Hepatocyte (in vitro differentiated cells): ENCODE measurements at regions not wholly inside any gene's neighbourhood (a gene's known extent, or its start where the extent isn't known, plus 50 kb on each side); places are given as distances from the start of the nearest gene placed in this dataset.
"Not testable (repeated sequence)": the region's sequence is repeated elsewhere in the genome, so short reads cannot be mapped to it uniquely, and the experiment has no call there.

Experiments
- DNase-seq: peaks from one replicate; pipeline ENCODE4 v3.0.0-alpha.2; 2016; ENCODE audit warnings: low spot score
- H2AFZ ChIP-seq: fragments of 200-600 bp; sonication (generic); 2 replicates; pipeline ENCODE4 v1.6.0; 2016; ENCODE audit warnings: antibody characterized with exemption, mild to moderate bottlenecking
- H3K27ac ChIP-seq: fragments of 200-600 bp; sonication (generic); 2 replicates; pipeline ENCODE4 v1.5.1; 2016; ENCODE audit warnings: mild to moderate bottlenecking
- H3K27me3 ChIP-seq: fragments of 200-600 bp; sonication (generic); 2 replicates; pipeline ENCODE4 v1.6.1; 2016
- H3K36me3 ChIP-seq: fragments of 200-600 bp; sonication (generic); replicated peaks from 2 replicates; pipeline ENCODE4 v1.5.1; 2016; ENCODE audit warnings: low read depth; ENCODE audit not compliant: insufficient read depth
- H3K4me1 ChIP-seq: fragments of 200-600 bp; sonication (generic); 2 replicates; pipeline ENCODE4 v1.5.1; 2016; ENCODE audit warnings: mild to moderate bottlenecking, moderate library complexity; ENCODE audit not compliant: insufficient read depth
- H3K4me2 ChIP-seq: fragments of 200-600 bp; sonication (generic); 2 replicates; pipeline ENCODE4 v1.6.0; 2016
- H3K4me3 ChIP-seq: fragments of 200-600 bp; sonication (generic); 2 replicates; pipeline ENCODE4 v1.5.1; 2016; ENCODE audit warnings: mild to moderate bottlenecking
- H3K79me2 ChIP-seq: fragments of 200-600 bp; sonication (generic); 2 replicates; pipeline ENCODE4 v1.6.0; 2017; ENCODE audit warnings: mild to moderate bottlenecking
- H3K9me2 ChIP-seq: fragments of 200-600 bp; sonication (generic); replicated peaks from 2 replicates; pipeline ENCODE4 v1.6.0; 2017; ENCODE audit warnings: mild to moderate bottlenecking; ENCODE audit not compliant: insufficient read depth
- H3K9me3 ChIP-seq: fragments of 200-600 bp; sonication (generic); 2 replicates; pipeline ENCODE4 v1.5.1; 2016; ENCODE audit warnings: low read depth, mild to moderate bottlenecking
- H4K20me1 ChIP-seq: fragments of 200-600 bp; sonication (generic); 2 replicates; pipeline ENCODE4 v1.6.0; 2016; ENCODE audit warnings: mild to moderate bottlenecking; ENCODE audit not compliant: insufficient read depth, poor library complexity, severe bottlenecking
- EZH2 ChIP-seq: fragments of 200-600 bp; sonication (generic); IDR thresholded peaks from 2 replicates; pipeline ENCODE4 v1.6.1; 2016; ENCODE audit warnings: antibody characterized with exemption, mild to moderate bottlenecking, borderline replicate concordance
- EZH2phosphoT487 ChIP-seq: fragments of 200-600 bp; sonication (generic); IDR thresholded peaks from one replicate; pipeline ENCODE4 v1.6.1; 2018; ENCODE audit warnings: antibody characterized with exemption, mild to moderate bottlenecking, low read depth, moderate library complexity; ENCODE audit not compliant: unreplicated experiment, severe bottlenecking
- WGBS: methylation state at CpG from one replicate; pipeline ENCODE4 v1.1.6; 2016; ENCODE audit warnings: low lambda C conversion rate; ENCODE audit errors: missing lambda C conversion rate; 5-methylcytosine and 5-hydroxymethylcytosine counted together
- TF ChIP-seq, protein P1 (sequence below): fragments of 200-600 bp; sonication (generic); IDR thresholded peaks from 2 replicates; pipeline ENCODE4 v1.5.1; 2016; ENCODE audit warnings: antibody characterized with exemption, mild to moderate bottlenecking; ENCODE audit not compliant: poor library complexity

DNA sequence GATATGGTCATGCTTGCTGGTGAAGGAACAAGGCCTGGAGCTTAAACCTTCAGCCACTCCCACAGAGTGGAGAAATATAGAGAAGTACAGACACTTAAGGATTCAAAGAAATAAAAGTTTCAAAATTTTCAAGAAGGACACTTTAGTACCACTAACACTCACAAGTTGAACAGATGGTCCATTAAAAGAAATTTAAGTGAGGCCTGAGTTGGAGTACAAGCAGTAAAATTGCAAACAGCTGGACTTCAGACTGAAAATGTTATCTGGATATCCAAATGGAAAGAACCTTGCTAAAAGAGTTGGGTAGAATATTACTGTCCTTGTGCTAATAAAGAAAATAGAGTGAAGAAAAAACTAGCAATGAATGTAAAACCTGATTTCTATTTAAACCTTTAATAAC, 397.1 kb upstream of the KCNMB2 start:
- H3K9me3 ChIP-seq: no peaks in the 10 kb centered on the region
- H3K27me3 ChIP-seq: no peaks in the 10 kb centered on the region
- H4K20me1 ChIP-seq: no peaks in the 10 kb centered on the region
- no peak for DNase-seq
- H3K36me3 ChIP-seq: no peaks in the 10 kb centered on the region
- H3K4me2 ChIP-seq: no peak overlapping the region
- no peak overlapping the region for H3K27ac ChIP-seq
- H3K9me2 ChIP-seq: no peaks in the 10 kb centered on the region
- no peaks in the 10 kb centered on the region for H3K4me1 ChIP-seq
- no peak overlapping the region for H3K4me3 ChIP-seq
- H2AFZ ChIP-seq: no peak overlapping the region
- TF ChIP-seq EZH2: no peak
- no peaks in the 10 kb centered on the region for H3K79me2 ChIP-seq

DNA sequence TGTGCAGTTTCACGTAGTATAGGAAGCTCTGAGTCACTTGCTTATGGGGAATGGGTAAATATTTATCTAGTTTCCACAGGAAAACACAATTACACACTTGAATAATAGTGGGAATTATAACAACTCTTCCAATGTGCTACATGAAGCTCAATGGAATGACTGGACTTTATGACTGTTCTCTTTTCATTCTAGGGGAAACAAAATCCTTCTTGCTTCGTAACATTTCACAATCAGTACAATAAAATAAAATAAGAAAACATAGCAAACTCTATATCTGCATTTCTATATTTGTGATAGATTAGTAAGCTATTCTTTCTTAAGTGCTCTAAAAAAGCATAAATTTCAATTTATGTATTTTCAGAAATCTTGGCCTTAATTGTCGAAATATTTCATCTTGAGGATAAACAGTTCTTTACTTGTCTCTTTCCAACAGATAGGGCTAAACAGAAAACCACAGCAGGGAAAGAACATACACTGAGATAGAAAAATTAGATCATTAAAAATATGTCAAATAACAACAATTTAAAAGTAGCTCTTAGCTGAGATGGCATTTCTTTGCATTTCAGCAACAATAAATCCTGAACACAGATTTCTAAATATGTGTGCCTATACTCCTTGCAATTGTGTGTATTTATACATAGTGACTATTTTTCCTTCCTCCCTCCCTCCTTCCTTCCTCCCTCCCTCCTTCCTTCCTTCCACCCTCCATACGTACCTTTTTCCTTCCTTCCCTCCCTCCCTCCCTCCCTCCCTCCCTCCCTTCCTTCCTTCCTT, 395.5 kb upstream of the KCNMB2 start:
- WGBS: 68% methylated on average over 3 of the region's 4 CpGs
- H2AFZ ChIP-seq: no peak overlapping the region
- DNase-seq: no peak
- peak overlapping the region; percentile 60 for H3K27ac ChIP-seq
- H3K36me3 ChIP-seq: no peaks in the 10 kb centered on the region
- no peaks in the 10 kb centered on the region for H3K27me3 ChIP-seq
- no peak overlapping the region for H3K4me3 ChIP-seq
- H3K79me2 ChIP-seq: no peaks in the 10 kb centered on the region
- no peaks in the 10 kb centered on the region for H3K4me1 ChIP-seq
- TF ChIP-seq EZH2: no peak
- no peak for TF ChIP-seq EZH2phosphoT487
- TF ChIP-seq, protein P1, sequence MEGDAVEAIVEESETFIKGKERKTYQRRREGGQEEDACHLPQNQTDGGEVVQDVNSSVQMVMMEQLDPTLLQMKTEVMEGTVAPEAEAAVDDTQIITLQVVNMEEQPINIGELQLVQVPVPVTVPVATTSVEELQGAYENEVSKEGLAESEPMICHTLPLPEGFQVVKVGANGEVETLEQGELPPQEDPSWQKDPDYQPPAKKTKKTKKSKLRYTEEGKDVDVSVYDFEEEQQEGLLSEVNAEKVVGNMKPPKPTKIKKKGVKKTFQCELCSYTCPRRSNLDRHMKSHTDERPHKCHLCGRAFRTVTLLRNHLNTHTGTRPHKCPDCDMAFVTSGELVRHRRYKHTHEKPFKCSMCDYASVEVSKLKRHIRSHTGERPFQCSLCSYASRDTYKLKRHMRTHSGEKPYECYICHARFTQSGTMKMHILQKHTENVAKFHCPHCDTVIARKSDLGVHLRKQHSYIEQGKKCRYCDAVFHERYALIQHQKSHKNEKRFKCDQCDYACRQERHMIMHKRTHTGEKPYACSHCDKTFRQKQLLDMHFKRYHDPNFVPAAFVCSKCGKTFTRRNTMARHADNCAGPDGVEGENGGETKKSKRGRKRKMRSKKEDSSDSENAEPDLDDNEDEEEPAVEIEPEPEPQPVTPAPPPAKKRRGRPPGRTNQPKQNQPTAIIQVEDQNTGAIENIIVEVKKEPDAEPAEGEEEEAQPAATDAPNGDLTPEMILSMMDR: no peak
- no peaks in the 10 kb centered on the region for H3K9me3 ChIP-seq
- H3K4me2 ChIP-seq: no peak overlapping the region
- no peaks in the 10 kb centered on the region for H4K20me1 ChIP-seq
- no peaks in the 10 kb centered on the region for H3K9me2 ChIP-seq

DNA sequence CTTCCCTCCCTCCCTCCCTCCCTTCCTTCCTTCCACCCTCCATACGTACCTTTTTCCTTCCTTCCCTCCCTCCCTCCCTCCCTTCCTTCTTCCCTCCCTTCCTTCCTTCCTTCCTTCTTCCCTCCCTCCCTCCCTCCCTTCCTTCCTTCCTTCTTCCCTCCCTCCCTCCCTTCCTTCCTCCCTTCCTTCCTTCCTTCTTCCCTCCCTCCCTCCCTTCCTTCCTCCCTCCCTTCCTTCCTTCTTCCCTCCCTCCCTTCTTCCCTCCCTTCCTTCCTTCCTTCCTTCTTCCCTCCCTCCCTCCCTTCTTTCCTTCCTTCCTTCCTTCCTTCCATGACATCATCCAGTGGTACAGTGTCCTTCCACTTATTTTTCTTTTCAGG, 394.9 kb upstream of the KCNMB2 start:
- not testable (repeated sequence) for DNase-seq, H3K79me2 ChIP-seq, H3K27ac ChIP-seq, H3K4me2 ChIP-seq, H3K4me1 ChIP-seq, H3K27me3 ChIP-seq, H3K9me3 ChIP-seq, H3K4me3 ChIP-seq, H3K36me3 ChIP-seq, H3K9me2 ChIP-seq, H2AFZ ChIP-seq, H4K20me1 ChIP-seq
- no CpG with 5 or more reads among the region's 1 CpG for WGBS

DNA sequence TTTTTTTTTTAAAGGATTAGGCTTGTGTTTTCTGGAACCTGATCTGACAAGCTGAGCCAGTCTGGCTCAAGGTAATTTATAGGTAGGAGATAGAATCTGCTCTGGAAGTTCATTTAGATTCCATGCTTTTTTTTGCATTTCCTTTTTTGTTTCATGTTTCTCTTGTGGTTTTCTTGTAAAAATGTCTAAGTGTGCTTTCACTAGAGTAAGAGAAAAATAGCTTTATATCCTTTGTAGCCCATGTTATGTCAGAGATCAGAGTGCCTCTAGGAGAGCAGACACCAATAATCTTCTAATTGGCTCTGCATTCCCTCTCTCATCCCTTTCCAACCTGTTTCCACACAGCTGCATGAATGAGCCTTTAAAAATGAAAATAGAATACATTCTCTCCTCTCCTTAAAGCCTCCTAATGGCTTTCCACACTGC, 389.8 kb upstream of the KCNMB2 start:
- H3K79me2 ChIP-seq: no peaks in the 10 kb centered on the region
- H3K9me3 ChIP-seq: no peaks in the 10 kb centered on the region
- no peaks in the 10 kb centered on the region for H3K36me3 ChIP-seq
- TF ChIP-seq, protein P1: no peak
- no peak overlapping the region for H3K4me3 ChIP-seq
- no peaks in the 10 kb centered on the region for H3K9me2 ChIP-seq
- no peak overlapping the region for H3K4me2 ChIP-seq
- no peak overlapping the region for H2AFZ ChIP-seq
- H3K27me3 ChIP-seq: no peaks in the 10 kb centered on the region
- peak overlapping the region; percentile 12 for H3K27ac ChIP-seq
- no peaks in the 10 kb centered on the region for H4K20me1 ChIP-seq
- DNase-seq: no peak
- H3K4me1 ChIP-seq: peaks cover 16% of the 10 kb centered on the region

DNA sequence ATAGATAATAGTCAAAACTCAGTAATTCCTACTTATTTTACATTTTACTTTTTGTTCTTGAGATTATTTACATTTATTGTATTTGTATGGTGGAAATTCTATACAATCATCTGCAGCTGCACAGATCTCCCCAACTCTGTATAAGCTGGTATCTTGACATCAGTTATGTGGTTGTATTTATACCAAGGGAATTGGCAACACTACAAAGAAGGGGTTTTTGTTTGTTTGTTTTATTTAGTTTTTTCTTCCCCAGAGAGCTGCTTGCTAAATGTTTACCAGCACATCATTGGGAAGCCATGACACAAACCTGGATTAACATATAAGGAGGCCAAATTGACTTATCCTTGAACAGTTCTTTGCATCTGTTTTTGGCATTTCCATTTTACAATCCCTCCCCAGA, 389.2 kb upstream of the KCNMB2 start:
- Histone ChIP-seq H3K36me3 (no peaks in the 10 kb centered on the region), H3K4me3 (no peak overlapping the region), H3K9me3 (no peaks in the 10 kb centered on the region), H3K27ac (no peak overlapping the region), H3K4me1 (peaks cover 16% of the 10 kb centered on the region), H3K9me2 (no peaks in the 10 kb centered on the region), H3K4me2 (no peak overlapping the region), H2AFZ (no peak overlapping the region), H3K27me3 (no peaks in the 10 kb centered on the region), H3K79me2 (no peaks in the 10 kb centered on the region), H4K20me1 (no peaks in the 10 kb centered on the region)
- TF ChIP-seq EZH2 (no peak), EZH2phosphoT487 (no peak)
- TF ChIP-seq, protein P1: no peak
- no peak for DNase-seq
